ENCODE measurements at regions not wholly inside any gene's neighbourhood (a gene's known extent, or its start where the extent isn't known, plus 50 kb on each side); places are given as distances from the start of the nearest gene placed in this dataset.

DNA sequence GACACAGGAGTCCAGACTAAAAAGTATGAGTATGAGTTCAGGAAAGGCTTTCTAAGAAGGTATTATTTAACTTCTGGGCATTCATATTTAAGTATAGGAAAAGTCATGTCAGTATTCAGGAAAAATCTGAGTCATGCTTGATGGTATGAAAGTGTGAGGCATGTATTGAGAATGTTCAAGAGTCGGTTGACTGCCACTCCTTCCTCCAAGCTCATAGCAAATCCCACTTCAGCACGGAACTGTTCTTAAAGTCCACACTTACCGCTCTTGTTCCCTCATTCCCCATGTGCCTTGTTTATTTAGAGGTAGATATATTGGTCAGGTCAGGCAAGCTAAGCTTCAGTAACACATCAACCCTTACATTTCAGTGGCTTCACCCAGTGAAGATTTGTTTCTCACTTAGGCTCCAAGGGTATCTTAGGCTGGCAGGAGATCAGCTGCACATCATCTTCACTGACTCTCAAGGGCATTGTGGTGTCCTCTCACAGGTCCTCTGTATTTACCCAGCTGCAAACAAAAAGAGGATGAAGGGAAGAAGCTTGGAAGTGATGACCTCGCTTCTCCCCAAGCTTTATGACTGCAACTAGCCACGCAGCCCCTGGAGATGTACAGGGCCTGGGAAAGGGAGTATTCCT, 1189.2 kb downstream of the EFNB2 start:
- TF ChIP-seq EZH2phosphoT487 (IDR thresholded peaks at IDR 0.05; ENCODE audit: insufficient read depth, low read depth) = no peak
- no peak for TF ChIP-seq EZH2 (IDR thresholded peaks at IDR 0.05; ENCODE audit: insufficient read depth, poor library complexity, severe bottlenecking)
